ENCODE measurements at regions not wholly inside any gene's neighbourhood (a gene's known extent, or its start where the extent isn't known, plus 50 kb on each side); places are given as distances from the start of the nearest gene placed in this dataset.

- TF ChIP-seq EP300 (IDR thresholded peaks at IDR 0.05) (no peak), POLR2AphosphoS5 (IDR thresholded peaks at IDR 0.05) (no peak), POLR2A (IDR thresholded peaks at IDR 0.05) (no peak), CTCF (IDR thresholded peaks at IDR 0.05) (no peak)
Observed at GRCh38 chr1:192758492-192758891, 50.3 kb upstream of the RGS2 start.

Measured in suprapubic skin (tissue), 4 donors.